ENCODE measurements at regions not wholly inside any gene's neighbourhood (a gene's known extent, or its start where the extent isn't known, plus 50 kb on each side); places are given as distances from the start of the nearest gene placed in this dataset.
A peak's percentile ranks its signal among the peaks of the same experiment; 100 is the strongest.

DNA sequence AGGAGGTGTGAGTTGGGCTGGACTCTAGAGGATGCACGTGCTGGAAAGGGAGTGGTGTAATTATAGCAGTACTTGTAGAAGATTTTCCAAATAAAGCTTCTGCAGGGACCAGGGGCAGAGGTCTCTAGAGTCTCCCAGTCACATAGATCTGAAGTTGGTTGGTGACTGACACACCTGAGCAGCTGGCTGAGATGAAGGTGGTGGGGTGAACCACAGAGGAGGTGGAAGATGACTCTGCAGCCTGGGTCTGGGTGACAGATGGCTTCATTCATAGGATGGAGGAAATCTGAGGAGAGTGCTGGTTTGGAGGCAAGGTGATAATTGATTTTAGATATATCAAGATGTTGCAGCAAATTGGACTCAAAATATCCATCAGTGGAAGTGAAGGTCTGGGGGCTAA, 178.9 kb upstream of the IVNS1ABP start:
- H2BK12ac ChIP-seq (ENCODE audit: insufficient read length, low read depth, low read length), result no peak overlapping the region
- H3K9me3 ChIP-seq (ENCODE audit: control insufficient read depth, low read depth, low read length), result no peaks in the 10 kb centered on the region
- no CpG with 5 or more reads among the region's 1 CpG for WGBS (ENCODE audit: extremely low coverage, insufficient read length, low lambda C conversion rate)
- no peak overlapping the region for H2AFZ ChIP-seq (ENCODE audit: low read length)
- no peak overlapping the region for H4K5ac ChIP-seq (ENCODE audit: insufficient read length, low read depth, low read length)
- TF ChIP-seq, protein P1, sequence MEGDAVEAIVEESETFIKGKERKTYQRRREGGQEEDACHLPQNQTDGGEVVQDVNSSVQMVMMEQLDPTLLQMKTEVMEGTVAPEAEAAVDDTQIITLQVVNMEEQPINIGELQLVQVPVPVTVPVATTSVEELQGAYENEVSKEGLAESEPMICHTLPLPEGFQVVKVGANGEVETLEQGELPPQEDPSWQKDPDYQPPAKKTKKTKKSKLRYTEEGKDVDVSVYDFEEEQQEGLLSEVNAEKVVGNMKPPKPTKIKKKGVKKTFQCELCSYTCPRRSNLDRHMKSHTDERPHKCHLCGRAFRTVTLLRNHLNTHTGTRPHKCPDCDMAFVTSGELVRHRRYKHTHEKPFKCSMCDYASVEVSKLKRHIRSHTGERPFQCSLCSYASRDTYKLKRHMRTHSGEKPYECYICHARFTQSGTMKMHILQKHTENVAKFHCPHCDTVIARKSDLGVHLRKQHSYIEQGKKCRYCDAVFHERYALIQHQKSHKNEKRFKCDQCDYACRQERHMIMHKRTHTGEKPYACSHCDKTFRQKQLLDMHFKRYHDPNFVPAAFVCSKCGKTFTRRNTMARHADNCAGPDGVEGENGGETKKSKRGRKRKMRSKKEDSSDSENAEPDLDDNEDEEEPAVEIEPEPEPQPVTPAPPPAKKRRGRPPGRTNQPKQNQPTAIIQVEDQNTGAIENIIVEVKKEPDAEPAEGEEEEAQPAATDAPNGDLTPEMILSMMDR (conservative IDR thresholded peaks at IDR 0.05), result no peak
- H3K27ac ChIP-seq (ENCODE audit: insufficient read length, low read depth, low read length), result no peak overlapping the region
- H3K27me3 ChIP-seq (ENCODE audit: insufficient read depth, low read length), result no peaks in the 10 kb centered on the region
- H2BK5ac ChIP-seq (ENCODE audit: insufficient read length, low read length), result no peak overlapping the region
- no peak overlapping the region for H4K8ac ChIP-seq (replicated peaks; ENCODE audit: insufficient read length, low read depth, low read length)
- no peak overlapping the region for H3T11ph ChIP-seq (ENCODE audit: low read length)
- Mint-ChIP-seq H3K36me3 (ENCODE audit: insufficient read depth in 1 of 3, low read depth in 3 of 3) (no peaks in the 10 kb centered on the region), H3K27me3 (ENCODE audit: low read depth) (no peaks in the 10 kb centered on the region), H3K4me3 (no peak overlapping the region), H3K27ac (peak overlapping the region in 1 of 3 experiments; percentile 1; a peak in 3 of 7 replicates), H3K9me3 (no peaks in the 10 kb centered on the region), H3K4me1 (no peaks in the 10 kb centered on the region)
- no peak overlapping the region for H2AK5ac ChIP-seq (ENCODE audit: insufficient read length, low read length)
- no peak overlapping the region for H3K4ac ChIP-seq (ENCODE audit: low read depth, low read length)
- no peaks in the 10 kb centered on the region for H3K79me1 ChIP-seq (ENCODE audit: insufficient read depth, low read depth, low read length, poor library complexity, severe bottlenecking)
- H3K4me1 ChIP-seq (ENCODE audit: insufficient read depth, low read length), result no peaks in the 10 kb centered on the region
- no peak overlapping the region for H2BK120ac ChIP-seq (ENCODE audit: low read depth, low read length, poor library complexity, severe bottlenecking)
- H2BK15ac ChIP-seq (ENCODE audit: low read depth, low read length), result no peak overlapping the region
- no peak overlapping the region for H3K56ac ChIP-seq (ENCODE audit: insufficient read length, low read depth, low read length)
- H4K91ac ChIP-seq (ENCODE audit: insufficient read length, low read depth, low read length), result no peak overlapping the region
- H3K9ac ChIP-seq (ENCODE audit: extremely low read depth, insufficient read length, low read length), result no peak overlapping the region
- H3K18ac ChIP-seq (ENCODE audit: insufficient read length, low read depth, low read length), result no peak overlapping the region
- no peaks in the 10 kb centered on the region for H4K20me1 ChIP-seq (ENCODE audit: control insufficient read depth, insufficient read depth, insufficient read length)
- no peak overlapping the region for H3K4me2 ChIP-seq (ENCODE audit: insufficient read depth, insufficient read length, low read length)
- DNase-seq, result no peak
- H3K79me2 ChIP-seq (ENCODE audit: insufficient read depth, low read length), result no peaks in the 10 kb centered on the region
- H3K23ac ChIP-seq (ENCODE audit: insufficient read length, low read depth, low read length), result no peak overlapping the region
- H3K23me2 ChIP-seq (ENCODE audit: insufficient read length, low read depth, low read length, poor library complexity, severe bottlenecking), result no peaks in the 10 kb centered on the region
- H3K14ac ChIP-seq (ENCODE audit: insufficient read depth, low read length), result no peak overlapping the region
- no peak overlapping the region for H2BK20ac ChIP-seq (ENCODE audit: low read depth, low read length, poor library complexity, severe bottlenecking)

Data from H9 (cell line).